Esophagus muscularis mucosa (tissue), 4 donors: ENCODE measurements at regions not wholly inside any gene's neighbourhood (a gene's known extent, or its start where the extent isn't known, plus 50 kb on each side); places are given as distances from the start of the nearest gene placed in this dataset.

ENCODE experiments used
- DNase-seq: peaks from one replicate; pipeline ENCODE4 v3.0.0-alpha.2; 2017; ENCODE audit errors: extremely low spot score
- H3K27ac ChIP-seq, 4 donors: fragments of 200-600 bp; sonication (generic); replicated peaks in 1 of 4; 1 replicate in 3 of 4; 2 replicates in 1 of 4; pipeline ENCODE4 v1.5.1; 2016 to 2019; ENCODE audit warnings: mild to moderate bottlenecking in 1 of 4
- H3K27me3 ChIP-seq, 4 donors: fragments of 200-600 bp; sonication (generic); one replicate each; pipeline versions ENCODE4 v1.5.1 to v1.6.0; 2016 to 2019
- H3K36me3 ChIP-seq, 4 donors: fragments of 200-600 bp; sonication (generic); one replicate each; pipeline ENCODE4 v1.5.1; 2016 to 2019
- H3K4me1 ChIP-seq, 4 donors: fragments of 200-600 bp; sonication (generic); one replicate each; pipeline ENCODE4 v1.5.1; 2016 to 2019
- H3K4me3 ChIP-seq, 4 donors: fragments of 200-600 bp; sonication (generic); 1 replicate in 2 of 4; 2 replicates in 2 of 4; pipeline ENCODE4 v1.5.1; 2016 to 2019; ENCODE audit warnings: mild to moderate bottlenecking in 4 of 4, moderate library complexity in 1 of 4
- H3K9me3 ChIP-seq, 4 donors: fragments of 200-600 bp; sonication (generic); 1 replicate in 3 of 4; 2 replicates in 1 of 4; pipeline ENCODE4 v1.5.1; 2016 to 2019
- CTCF ChIP-seq, 3 experiments: fragments of 200-600 bp in 2 of 3; fragments of 450-650 bp in 1 of 3; sonication (generic) in 2 of 3; IDR thresholded peaks; one replicate each; pipeline ENCODE4 v1.5.1; 2017 to 2019; ENCODE audit warnings: antibody characterized with exemption in 3 of 3, mild to moderate bottlenecking in 2 of 3, moderate library complexity in 1 of 3
- EP300 ChIP-seq: sonication (generic); formaldehyde crosslinking; IDR thresholded peaks from one replicate; pipeline ENCODE4 v1.6.1; 2017; ENCODE audit warnings: antibody characterized with exemption
- POLR2A ChIP-seq: fragments of 450-650 bp; IDR thresholded peaks from one replicate; pipeline ENCODE4 v1.6.1; 2017; ENCODE audit warnings: antibody characterized with exemption, moderate library complexity, mild to moderate bottlenecking, low read depth
- POLR2AphosphoS5 ChIP-seq, 2 donors: sonication (generic); formaldehyde crosslinking; IDR thresholded peaks; one replicate each; pipeline ENCODE4 v1.6.1; 2017; ENCODE audit warnings: antibody characterized with exemption in 2 of 2
- WGBS: methylation state at CpG from one replicate; pipeline ENCODE4 v1.1.5; 2018; 5-methylcytosine and 5-hydroxymethylcytosine counted together
- intact Hi-C: fragments of 100-400 bp; cut with DNase I; formaldehyde crosslinking; loops from one replicate; pipeline ENCODE4 v1.15.1; 2023

- no peaks in the 10 kb centered on the region for H3K4me1 ChIP-seq
- no peaks in the 10 kb centered on the region for H3K9me3 ChIP-seq
- 96% methylated on average over 1 of the region's 1 CpG for WGBS
- H3K27me3 ChIP-seq: no peaks in the 10 kb centered on the region
- H3K36me3 ChIP-seq: no peaks in the 10 kb centered on the region
- H3K4me3 ChIP-seq: no peak overlapping the region
- no peak for DNase-seq
- no peak overlapping the region for H3K27ac ChIP-seq
- intact Hi-C loops: no loop called here
- TF ChIP-seq CTCF (IDR thresholded peaks at IDR 0.05) (no peak), POLR2AphosphoS5 (IDR thresholded peaks at IDR 0.05) (no peak), EP300 (no peak), POLR2A (no peak)
Observed at GRCh38 chr21:14697769-14698168, 151.7 kb upstream of the SAMSN1 start.

GRCh38 chr21:14694817-14695216, 148.7 kb upstream of the SAMSN1 start:
- no peak overlapping the region for H3K4me3 ChIP-seq
- intact Hi-C loops: no loop called here
- H3K4me1 ChIP-seq: no peaks in the 10 kb centered on the region
- DNase-seq: no peak
- TF ChIP-seq EP300 (no peak), CTCF (IDR thresholded peaks at IDR 0.05) (no peak), POLR2A (no peak)
- no peaks in the 10 kb centered on the region for H3K27me3 ChIP-seq
- H3K27ac ChIP-seq: no peak overlapping the region
- no peaks in the 10 kb centered on the region for H3K9me3 ChIP-seq
- 22% methylated on average over 1 of the region's 1 CpG for WGBS
- no peaks in the 10 kb centered on the region for H3K36me3 ChIP-seq

- H3K27me3 ChIP-seq: no peaks in the 10 kb centered on the region
- no peaks in the 10 kb centered on the region for H3K36me3 ChIP-seq
- intact Hi-C loops: no loop called here
- WGBS: 87% methylated on average over 3 of the region's 3 CpGs
- TF ChIP-seq EP300 (no peak), CTCF (IDR thresholded peaks at IDR 0.05) (no peak), POLR2AphosphoS5 (IDR thresholded peaks at IDR 0.05) (no peak), POLR2A (no peak)
- DNase-seq: no peak
- H3K4me3 ChIP-seq: no peak overlapping the region
- no peaks in the 10 kb centered on the region for H3K9me3 ChIP-seq
- H3K4me1 ChIP-seq: no peaks in the 10 kb centered on the region
- H3K27ac ChIP-seq: no peak overlapping the region
Observed at GRCh38 chr21:14693997-14694396, 147.9 kb upstream of the SAMSN1 start.

DNA sequence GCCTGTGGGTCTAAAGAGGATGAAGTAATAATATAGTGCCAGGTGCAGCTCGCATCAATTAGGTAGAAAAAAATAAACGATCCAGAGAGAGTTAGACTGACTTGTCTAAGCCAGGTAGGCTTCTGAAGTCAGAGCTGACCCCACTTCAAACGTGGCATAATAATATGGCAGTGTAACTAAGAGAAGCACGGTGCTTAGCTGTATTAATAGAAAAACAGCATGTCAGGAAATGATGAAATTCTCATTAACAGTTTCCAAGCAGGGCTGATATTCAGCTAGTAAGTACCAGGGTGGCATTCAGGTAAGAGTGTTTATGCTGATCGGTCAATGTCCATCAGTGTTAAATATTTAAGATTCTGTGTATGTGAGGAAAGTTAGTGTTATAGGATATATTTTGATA, 145.8 kb upstream of the SAMSN1 start:
- no peak overlapping the region for H3K4me3 ChIP-seq
- no peaks in the 10 kb centered on the region for H3K4me1 ChIP-seq
- intact Hi-C loops: no loop called here
- no peaks in the 10 kb centered on the region for H3K27me3 ChIP-seq
- H3K36me3 ChIP-seq: no peaks in the 10 kb centered on the region
- 46% methylated on average over 5 of the region's 5 CpGs for WGBS
- H3K9me3 ChIP-seq: no peaks in the 10 kb centered on the region
- no peak for DNase-seq
- H3K27ac ChIP-seq: no peak overlapping the region
- no peak for TF ChIP-seq EP300
- TF ChIP-seq CTCF (IDR thresholded peaks at IDR 0.05): no peak
- TF ChIP-seq POLR2AphosphoS5 (IDR thresholded peaks at IDR 0.05): no peak
- TF ChIP-seq POLR2A: no peak

- TF ChIP-seq EP300: no peak
- no peak for TF ChIP-seq CTCF (IDR thresholded peaks at IDR 0.05)
- TF ChIP-seq POLR2AphosphoS5 (IDR thresholded peaks at IDR 0.05): no peak
- TF ChIP-seq POLR2A: no peak
- no peaks in the 10 kb centered on the region for H3K9me3 ChIP-seq
Observed at GRCh38 chr21:14690886-14691285, 144.8 kb upstream of the SAMSN1 start.

More at GRCh38 chr21:14690886-14691285, 144.8 kb upstream of the SAMSN1 start:
- intact Hi-C loops: no loop called here
- DNase-seq: no peak
- WGBS: 74% methylated on average over 2 of the region's 2 CpGs
- Histone ChIP-seq H3K4me1 (no peaks in the 10 kb centered on the region), H3K27me3 (no peaks in the 10 kb centered on the region), H3K36me3 (no peaks in the 10 kb centered on the region), H3K4me3 (no peak overlapping the region), H3K27ac (no peak overlapping the region)
